PC-9 (cell line): ENCODE measurements at regions not wholly inside any gene's neighbourhood (a gene's known extent, or its start where the extent isn't known, plus 50 kb on each side); places are given as distances from the start of the nearest gene placed in this dataset.

Experiments used
- CTCF ChIP-seq: fragments of 200-600 bp; sonication (generic); conservative IDR thresholded peaks from 2 replicates; pipeline ENCODE4 v1.6.1; 2017; ENCODE audit warnings: mixed run types, antibody characterized with exemption, mild to moderate bottlenecking, moderate library complexity
- EZH2 ChIP-seq: fragments of 200-600 bp; sonication (generic); IDR thresholded peaks from 2 replicates; pipeline ENCODE4 v1.8.0; 2017; ENCODE audit warnings: antibody characterized with exemption, low read depth

GRCh38 chr20:60934724-60935123 is 317.3 kb upstream of the CDH4 start:
- TF ChIP-seq CTCF (no peak), EZH2 (no peak)
